HEK293T (cell line): ENCODE measurements at regions not wholly inside any gene's neighbourhood (a gene's known extent, or its start where the extent isn't known, plus 50 kb on each side); places are given as distances from the start of the nearest gene placed in this dataset.

Experiments used
- BHLHE40 ChIP-seq: fragments of 450-650 bp; IDR thresholded peaks from 2 replicates; pipeline ENCODE4 v1.6.1; 2016; ENCODE audit warnings: mild to moderate bottlenecking, moderate library complexity, borderline replicate concordance
- FOXK2 ChIP-seq: fragments of 450-650 bp; IDR thresholded peaks from 2 replicates; pipeline ENCODE4 v1.6.1; 2016; ENCODE audit warnings: mild to moderate bottlenecking

DNA sequence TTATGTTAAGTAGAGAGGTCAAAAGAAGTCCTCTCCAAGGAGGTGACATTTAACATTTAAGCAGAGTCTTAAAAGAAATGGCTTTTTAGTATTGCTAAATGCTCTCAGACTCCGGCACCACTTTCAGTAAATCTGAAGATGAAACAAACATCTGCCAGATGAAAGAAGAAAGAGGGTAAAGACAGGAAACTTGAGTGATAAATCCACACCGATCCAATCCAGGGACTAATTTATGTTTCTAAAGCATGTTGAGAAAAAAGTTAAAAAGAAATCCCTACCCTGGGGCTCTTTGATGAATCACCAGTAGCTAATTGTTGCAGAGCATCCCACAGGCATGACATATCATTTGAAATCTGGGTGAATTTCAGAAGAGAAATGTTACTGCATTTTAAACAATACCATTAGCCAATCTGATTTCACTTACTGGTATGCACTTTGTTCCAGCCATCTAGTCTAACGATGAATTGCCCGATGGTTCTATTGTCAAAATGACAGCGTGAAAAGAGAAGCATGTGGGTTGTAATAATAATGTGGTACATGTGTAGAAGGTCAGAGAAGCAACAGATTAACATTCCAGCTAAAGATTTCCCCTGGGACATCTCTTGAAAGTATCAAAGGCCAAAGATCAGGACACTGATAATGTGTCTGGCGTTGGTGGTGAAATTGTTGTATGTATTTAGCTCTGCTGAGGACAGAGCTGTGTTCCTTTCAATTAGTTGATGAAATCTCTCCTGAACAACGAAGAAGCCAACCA lies 485.7 kb downstream of the CSNK1G3 start:
- TF ChIP-seq BHLHE40 (no peak), FOXK2 (no peak)
